NCI-H526 treated with DMSO at 0.1 percent for 48 hours (cell line): ENCODE measurements at regions not wholly inside any gene's neighbourhood (a gene's known extent, or its start where the extent isn't known, plus 50 kb on each side); places are given as distances from the start of the nearest gene placed in this dataset.

Source experiments
- DNase-seq: peaks from one replicate; lab custom pipeline; 2025; lab: John Stamatoyannopoulos, UW

- DNase-seq = no peak
Observed at GRCh38 chr2:20150110-20150706, 74.7 kb downstream of the SDC1 start.

- DNase-seq = no peak
Observed at GRCh38 chr2:20149703-20150030, 75.3 kb downstream of the SDC1 start.

DNA sequence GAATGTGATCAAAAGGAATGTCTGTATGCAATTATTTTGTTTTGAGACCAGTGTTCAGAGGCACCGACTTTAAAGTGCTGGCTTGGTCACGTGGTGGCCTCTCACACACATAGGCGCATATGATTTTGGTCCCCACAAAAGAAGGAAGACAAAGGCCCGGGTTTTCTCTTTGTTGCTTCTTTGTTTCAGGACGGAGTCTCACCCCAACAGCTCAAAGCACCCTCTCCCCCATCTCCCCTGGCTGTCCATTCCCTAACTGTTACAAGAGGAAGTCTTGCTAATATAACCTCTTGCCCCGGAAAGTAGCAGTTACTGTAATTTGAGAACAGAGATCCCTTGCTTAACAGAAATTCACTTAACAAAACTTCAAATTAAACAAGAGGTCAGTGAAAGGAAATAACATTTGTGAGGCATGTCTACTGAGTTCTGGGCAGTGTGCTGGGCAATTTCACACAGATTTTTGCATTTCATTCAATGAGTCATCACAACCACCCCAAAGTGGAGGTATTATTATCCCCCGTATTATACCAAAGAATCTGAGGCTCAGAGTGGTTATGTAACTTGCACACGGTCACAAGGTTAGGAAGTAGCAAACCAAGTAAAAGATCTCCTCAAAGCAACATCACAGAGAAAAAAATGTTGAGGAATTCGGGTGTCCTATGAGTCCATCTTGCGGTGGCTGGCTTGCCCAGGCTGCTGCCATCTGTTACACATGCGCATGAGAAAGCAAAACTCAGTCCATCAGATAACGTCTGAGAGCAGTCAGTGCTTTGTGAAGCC, 75.8 kb downstream of the SDC1 start:
- no peak for DNase-seq

- DNase-seq = no peak
Observed at GRCh38 chr2:20148426-20148922, 76.5 kb downstream of the SDC1 start.

DNA sequence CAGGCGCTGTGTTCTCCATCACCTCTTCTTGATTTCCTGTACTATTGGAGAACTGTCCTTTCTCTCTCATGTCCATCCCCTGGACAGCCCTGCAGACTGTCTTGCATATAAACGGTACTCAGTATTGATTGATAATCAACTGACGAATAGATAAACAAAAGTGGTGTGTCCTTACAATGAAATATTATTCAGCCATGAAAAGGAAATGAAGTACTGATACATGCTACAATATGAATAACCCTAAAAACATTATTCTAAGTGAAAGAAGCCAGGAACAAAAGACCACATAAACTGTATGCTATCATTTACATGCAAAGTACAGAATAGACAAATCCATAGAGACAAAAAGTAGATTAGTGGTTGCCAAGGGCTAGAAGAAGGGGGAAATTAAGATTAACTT, 77.6 kb downstream of the SDC1 start:
- no peak for DNase-seq

- DNase-seq = no peak
Observed at GRCh38 chr2:20146401-20146800, 78.5 kb downstream of the SDC1 start.

GRCh38 chr2:20145497-20146193, 79.3 kb downstream of the SDC1 start:
- no peak for DNase-seq

DNA sequence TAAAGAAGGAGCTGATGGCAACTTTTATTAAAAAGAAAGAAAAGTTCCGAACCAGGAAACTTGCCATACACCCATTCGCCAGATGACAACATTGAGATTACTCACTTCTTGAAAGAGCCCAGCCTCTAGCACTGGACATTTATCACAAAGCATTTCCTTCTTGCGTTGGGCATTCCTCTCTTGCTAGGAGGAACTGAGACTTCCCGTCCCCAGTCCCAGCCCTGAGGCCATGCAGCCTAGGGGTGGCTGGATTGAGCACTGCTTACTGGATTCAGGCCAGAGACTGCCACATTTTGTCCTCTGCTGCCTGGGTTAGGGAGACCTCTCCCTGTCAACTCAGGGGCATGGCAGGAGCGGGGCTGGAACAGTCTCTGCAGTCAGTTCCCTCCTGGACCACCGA, 80.1 kb downstream of the SDC1 start:
- no peak for DNase-seq

- no peak for DNase-seq
Observed at GRCh38 chr2:20144196-20144595, 80.7 kb downstream of the SDC1 start.

DNA sequence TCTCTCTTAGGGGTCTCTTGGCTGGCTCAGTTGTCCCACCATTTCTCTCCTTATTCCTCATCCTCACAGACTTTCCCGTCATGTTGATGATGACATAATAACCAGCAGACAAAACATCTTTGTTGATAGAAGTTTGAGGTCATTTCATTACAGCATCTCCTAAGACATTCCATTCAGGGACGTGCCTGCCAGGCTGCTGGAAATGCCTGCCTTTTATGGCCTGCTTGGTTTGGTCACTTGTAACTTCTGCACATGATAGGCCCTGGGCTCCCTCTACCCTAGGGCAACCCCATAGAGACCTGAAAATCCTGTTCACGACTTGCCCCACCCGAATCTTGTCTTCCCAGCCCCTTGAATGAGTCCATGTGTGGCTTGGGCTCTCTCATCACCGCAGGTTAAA, 81.7 kb downstream of the SDC1 start:
- DNase-seq = no peak

DNA sequence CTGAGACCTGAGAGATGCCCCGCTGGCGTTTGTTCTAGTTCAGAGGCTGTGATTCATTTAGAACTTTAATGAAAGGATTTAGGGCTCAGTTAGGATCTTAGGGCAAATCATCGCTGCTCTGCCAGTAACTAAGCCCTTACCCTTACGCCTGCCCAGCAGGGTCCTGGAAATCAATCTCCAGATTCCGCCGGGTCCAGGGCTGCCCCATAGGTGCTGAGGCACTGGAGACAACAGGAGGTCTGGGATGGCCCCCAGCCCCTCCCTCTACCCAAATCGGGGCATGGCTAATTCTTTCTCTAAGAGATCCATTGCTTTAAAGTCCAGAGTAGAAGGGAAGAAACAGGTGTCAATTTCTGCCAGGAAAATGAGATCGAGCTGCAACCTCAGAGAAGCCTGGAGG, 83.1 kb downstream of the SDC1 start:
- no peak for DNase-seq

GRCh38 chr2:20141056-20141762, 83.7 kb downstream of the SDC1 start:
- no peak for DNase-seq

GRCh38 chr2:20140321-20141055, 84.4 kb downstream of the SDC1 start:
- DNase-seq = no peak

DNA sequence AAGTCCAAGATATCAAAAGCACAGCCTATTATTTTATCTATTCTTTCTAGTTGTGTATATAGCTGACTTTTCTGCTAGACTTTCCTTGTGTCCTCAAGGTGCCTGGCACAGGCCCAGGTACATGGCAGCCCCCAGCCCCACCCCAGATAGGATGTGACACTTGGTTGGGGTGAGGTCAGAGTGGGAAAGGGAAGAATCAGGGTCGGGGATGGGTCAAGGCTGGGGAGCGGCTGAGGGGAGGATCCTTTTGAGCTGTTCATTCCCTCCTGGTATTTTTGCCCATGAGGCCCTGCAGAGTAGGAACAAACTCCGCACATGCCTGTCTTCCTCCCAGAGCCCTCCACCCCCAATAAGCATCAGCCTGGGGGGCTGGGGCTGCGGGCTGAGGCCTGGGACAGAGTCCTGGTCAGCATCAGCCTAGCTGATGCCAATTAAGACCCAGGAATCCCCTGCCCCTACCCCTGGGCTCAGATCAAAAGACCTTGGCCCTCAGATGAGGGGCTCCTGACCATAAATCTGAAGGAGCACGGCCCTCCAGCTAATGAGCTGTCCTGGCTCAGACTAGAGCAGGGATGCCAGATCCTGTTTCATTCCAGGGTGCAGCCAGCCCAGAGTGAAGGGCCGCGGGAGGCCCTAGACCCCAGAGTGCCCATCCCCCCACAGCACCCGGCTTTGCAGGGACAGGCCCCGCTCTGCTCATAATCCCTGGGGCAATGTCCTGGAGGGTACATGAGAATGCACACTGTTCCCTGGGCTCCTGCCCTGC, 85.3 kb downstream of the SDC1 start:
- no peak for DNase-seq

GRCh38 chr2:20138696-20139095, 86.2 kb downstream of the SDC1 start:
- DNase-seq = no peak

GRCh38 chr2:20137884-20138283, 86.5 kb upstream of the LAPTM4A start:
- DNase-seq = no peak

- no peak for DNase-seq
Observed at GRCh38 chr2:20137131-20137571, 85.7 kb upstream of the LAPTM4A start.

GRCh38 chr2:20136149-20136548, 84.7 kb upstream of the LAPTM4A start:
- DNase-seq = no peak

DNA sequence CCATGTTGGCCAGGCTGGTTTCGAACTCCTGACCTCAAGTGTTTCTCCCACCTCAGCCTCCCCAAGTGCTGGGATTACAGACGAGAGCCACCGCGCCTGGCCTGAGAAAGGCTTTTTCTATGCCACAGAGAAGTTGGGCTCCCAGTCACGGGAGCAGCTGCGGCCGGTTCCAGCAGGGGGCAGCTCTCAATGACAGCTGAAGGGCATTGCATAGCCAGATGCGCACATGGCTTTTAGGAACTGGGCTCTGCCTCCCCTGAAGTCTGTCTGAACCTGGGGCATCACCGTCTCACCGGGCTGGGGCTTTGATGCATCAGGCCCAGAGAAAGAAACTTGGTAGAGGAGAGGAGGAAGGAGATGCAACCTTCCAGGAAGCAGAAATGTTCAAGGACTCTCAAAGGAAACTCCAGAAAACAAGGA, 84.2 kb upstream of the LAPTM4A start:
- no peak for DNase-seq

- DNase-seq = no peak
Observed at GRCh38 chr2:20132990-20133535, 81.6 kb upstream of the LAPTM4A start.
